PC-3 (cell line): ENCODE measurements at regions not wholly inside any gene's neighbourhood (a gene's known extent, or its start where the extent isn't known, plus 50 kb on each side); places are given as distances from the start of the nearest gene placed in this dataset.

ENCODE experiments used
- ATAC-seq: fragments of 200-7000 bp; cut with Tn5 transposase; 2 replicates; pipeline ENCODE4 v1.9.1; 2020; ENCODE audit warnings: mild to moderate bottlenecking, moderate library complexity
- BruUV-seq: library from RNA; stranded (reverse); fragments of 400-500 nt; replicated peaks from 2 replicates; lab custom pipeline; 2021; lab: Mats Ljungman, UMichigan
- CTCF ChIA-PET: fragments of 300-600 bp; sonication (Branson Sonifier 250); formaldehyde crosslinking; loops from one replicate; lab custom pipeline; 2022; ENCODE audit warnings: antibody characterized with exemption; lab: Charles Lee
- POLR2A ChIA-PET: fragments of 300-600 bp; sonication (Branson Sonifier 250); formaldehyde crosslinking; loops from one replicate; lab custom pipeline; 2022; ENCODE audit warnings: antibody characterized with exemption; ENCODE audit not compliant: unreplicated experiment; lab: Charles Lee
- DNase-seq: peaks from one replicate; pipeline ENCODE4 v3.0.0-alpha.2; 2015
- H2AFZ ChIP-seq: fragments of 300-600 bp; sonication (generic); 2 replicates; pipeline ENCODE4 v1.6.0; 2016; ENCODE audit warnings: antibody characterized with exemption, low read length
- H3F3A ChIP-seq: fragments of 300-600 bp; sonication (generic); one replicate; pipeline ENCODE4 v1.6.0; 2017; ENCODE audit warnings: antibody characterized with exemption, low read length, control low read depth, mild to moderate bottlenecking; ENCODE audit not compliant: unreplicated experiment
- H3K27ac ChIP-seq: fragments of 300-600 bp; sonication (generic); 2 replicates; pipeline ENCODE4 v1.5.1; 2016; ENCODE audit warnings: mild to moderate bottlenecking, low read length
- H3K27me3 ChIP-seq: fragments of 300-600 bp; sonication (generic); 2 replicates; pipeline ENCODE4 v1.6.1; 2016; ENCODE audit warnings: low read length, mixed read lengths
- H3K36me3 ChIP-seq: fragments of 300-600 bp; sonication (generic); 2 replicates; pipeline ENCODE4 v1.6.1; 2016; ENCODE audit warnings: low read depth, mixed run types, low read length, mixed read lengths
- H3K4me1 ChIP-seq: fragments of 300-600 bp; sonication (generic); 2 replicates; pipeline ENCODE4 v1.5.1; 2016; ENCODE audit warnings: low read length; ENCODE audit not compliant: insufficient read depth
- H3K4me2 ChIP-seq: fragments of 300-600 bp; sonication (generic); 2 replicates; pipeline ENCODE4 v1.6.0; 2016; ENCODE audit warnings: low read length
- H3K4me3 ChIP-seq: fragments of 300-600 bp; sonication (generic); 2 replicates; pipeline ENCODE4 v1.5.1; 2016; ENCODE audit warnings: mild to moderate bottlenecking, low read length, mixed read lengths
- H3K79me2 ChIP-seq: fragments of 300-600 bp; sonication (generic); 2 replicates; pipeline ENCODE4 v1.6.1; 2017; ENCODE audit warnings: low read length, mixed read lengths
- H3K9ac ChIP-seq: fragments of 300-600 bp; sonication (generic); 2 replicates; pipeline ENCODE4 v1.6.0; 2016; ENCODE audit warnings: mild to moderate bottlenecking, low read length
- H3K9me2 ChIP-seq: fragments of 300-600 bp; sonication (generic); replicated peaks from 2 replicates; pipeline ENCODE4 v1.6.1; 2016; ENCODE audit warnings: mixed run types, low read length, mixed read lengths
- H3K9me3 ChIP-seq: fragments of 300-600 bp; sonication (generic); 2 replicates; pipeline ENCODE4 v1.6.1; 2016; ENCODE audit warnings: low read length, mixed read lengths
- H4K20me1 ChIP-seq: fragments of 300-600 bp; sonication (generic); 2 replicates; pipeline ENCODE4 v1.6.1; 2016; ENCODE audit warnings: low read length, mixed read lengths
- EZH2 ChIP-seq: fragments of 300-600 bp; sonication (generic); IDR thresholded peaks from one replicate; pipeline ENCODE4 v1.6.1; 2017; ENCODE audit warnings: antibody characterized with exemption, mild to moderate bottlenecking, low read length; ENCODE audit not compliant: unreplicated experiment
- EZH2phosphoT487 ChIP-seq: fragments of 300-600 bp; sonication (generic); IDR thresholded peaks from 2 replicates; pipeline ENCODE4 v1.6.1; 2018; ENCODE audit warnings: mild to moderate bottlenecking, antibody characterized with exemption, low read length, borderline replicate concordance
- intact Hi-C: fragments of 100-400 bp; cut with micrococcal nuclease; formaldehyde crosslinking; loops from 2 replicates; pipeline ENCODE4 v1.9.0; 2023
- TF ChIP-seq, protein P1 (sequence below): fragments of 300-600 bp; sonication (generic); conservative IDR thresholded peaks from 2 replicates; pipeline ENCODE4 v1.5.1; 2017; ENCODE audit warnings: antibody characterized with exemption, low read depth, mild to moderate bottlenecking, low read length

DNA sequence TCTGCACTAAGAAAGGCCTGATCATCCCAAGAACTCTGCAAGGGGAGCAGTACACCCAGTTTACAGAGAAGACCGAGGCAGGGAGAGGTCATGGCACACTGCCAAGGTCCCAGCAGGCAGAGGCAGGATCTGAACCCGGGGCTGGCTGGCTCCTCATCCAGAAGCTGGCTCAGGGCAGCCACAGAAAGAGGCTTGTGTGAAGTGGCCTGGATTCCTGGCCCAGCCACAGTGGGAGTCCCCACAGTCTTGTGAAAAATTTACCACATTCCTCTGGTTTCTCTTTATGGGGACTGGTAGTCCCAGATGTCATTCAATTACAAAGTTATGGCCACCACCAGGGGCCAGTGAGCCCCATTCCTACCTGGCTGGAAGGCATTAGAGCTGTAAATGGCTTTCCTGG lies 440.5 kb downstream of the MIAT start:
- no peak for TF ChIP-seq EZH2
- TF ChIP-seq, protein P1, sequence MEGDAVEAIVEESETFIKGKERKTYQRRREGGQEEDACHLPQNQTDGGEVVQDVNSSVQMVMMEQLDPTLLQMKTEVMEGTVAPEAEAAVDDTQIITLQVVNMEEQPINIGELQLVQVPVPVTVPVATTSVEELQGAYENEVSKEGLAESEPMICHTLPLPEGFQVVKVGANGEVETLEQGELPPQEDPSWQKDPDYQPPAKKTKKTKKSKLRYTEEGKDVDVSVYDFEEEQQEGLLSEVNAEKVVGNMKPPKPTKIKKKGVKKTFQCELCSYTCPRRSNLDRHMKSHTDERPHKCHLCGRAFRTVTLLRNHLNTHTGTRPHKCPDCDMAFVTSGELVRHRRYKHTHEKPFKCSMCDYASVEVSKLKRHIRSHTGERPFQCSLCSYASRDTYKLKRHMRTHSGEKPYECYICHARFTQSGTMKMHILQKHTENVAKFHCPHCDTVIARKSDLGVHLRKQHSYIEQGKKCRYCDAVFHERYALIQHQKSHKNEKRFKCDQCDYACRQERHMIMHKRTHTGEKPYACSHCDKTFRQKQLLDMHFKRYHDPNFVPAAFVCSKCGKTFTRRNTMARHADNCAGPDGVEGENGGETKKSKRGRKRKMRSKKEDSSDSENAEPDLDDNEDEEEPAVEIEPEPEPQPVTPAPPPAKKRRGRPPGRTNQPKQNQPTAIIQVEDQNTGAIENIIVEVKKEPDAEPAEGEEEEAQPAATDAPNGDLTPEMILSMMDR = no peak
- no peak for TF ChIP-seq EZH2phosphoT487
- Histone ChIP-seq H3K9me3 (no peaks in the 10 kb centered on the region), H3F3A (no peaks in the 10 kb centered on the region), H3K36me3 (no peaks in the 10 kb centered on the region), H3K9ac (no peak overlapping the region), H3K4me1 (no peaks in the 10 kb centered on the region), H3K79me2 (no peaks in the 10 kb centered on the region), H3K27ac (no peak overlapping the region), H4K20me1 (no peaks in the 10 kb centered on the region), H3K4me2 (no peak overlapping the region), H3K27me3 (peaks cover 12% of the 10 kb centered on the region; the same call in 1 of the 2 replicates), H3K9me2 (no peaks in the 10 kb centered on the region), H2AFZ (no peak overlapping the region), H3K4me3 (no peak overlapping the region)
- intact Hi-C loops = no loop called here
- POLR2A ChIA-PET = no interaction called here
- DNase-seq = no peak
- CTCF ChIA-PET = no interaction called here
- no TSS peak for BruUV-seq
- no peak for ATAC-seq

- CTCF ChIA-PET = no interaction called here
- no peak overlapping the region for H3K9ac ChIP-seq
- ATAC-seq (no peak), DNase-seq (no peak)
- H3F3A ChIP-seq = no peaks in the 10 kb centered on the region
- H3K4me2 ChIP-seq = no peak overlapping the region
- no peak overlapping the region for H3K27ac ChIP-seq
- no TSS peak for BruUV-seq
- no peaks in the 10 kb centered on the region for H3K4me1 ChIP-seq
- no peaks in the 10 kb centered on the region for H4K20me1 ChIP-seq
- POLR2A ChIA-PET = no interaction called here
- no peaks in the 10 kb centered on the region for H3K9me2 ChIP-seq
- H3K27me3 ChIP-seq = peaks cover 12% of the 10 kb centered on the region; the same call in 1 of the 2 replicates
- no peaks in the 10 kb centered on the region for H3K36me3 ChIP-seq
- no peak overlapping the region for H3K4me3 ChIP-seq
- no peaks in the 10 kb centered on the region for H3K79me2 ChIP-seq
- intact Hi-C loops = no loop called here
- H2AFZ ChIP-seq = no peak overlapping the region
- no peaks in the 10 kb centered on the region for H3K9me3 ChIP-seq
- TF ChIP-seq EZH2 (no peak), EZH2phosphoT487 (no peak)
- TF ChIP-seq, protein P1 = no peak
Observed at GRCh38 chr22:27099946-27100722, 442.7 kb downstream of the MIAT start.

GRCh38 chr22:27100789-27101188 lies 443.4 kb downstream of the MIAT start:
- Histone ChIP-seq H2AFZ (no peak overlapping the region), H3K4me2 (no peak overlapping the region), H3K9me2 (no peaks in the 10 kb centered on the region), H3K27ac (no peak overlapping the region), H3K9me3 (no peaks in the 10 kb centered on the region), H3K4me1 (no peaks in the 10 kb centered on the region), H3K27me3 (peaks cover 12% of the 10 kb centered on the region; the same call in 1 of the 2 replicates), H3K4me3 (no peak overlapping the region), H3K9ac (no peak overlapping the region), H4K20me1 (no peaks in the 10 kb centered on the region), H3K36me3 (no peaks in the 10 kb centered on the region), H3F3A (no peaks in the 10 kb centered on the region), H3K79me2 (no peaks in the 10 kb centered on the region)
- CTCF ChIA-PET = no interaction called here
- no peak for DNase-seq
- intact Hi-C loops = no loop called here
- no peak for TF ChIP-seq EZH2
- TF ChIP-seq EZH2phosphoT487 = no peak
- TF ChIP-seq, protein P1 = no peak
- BruUV-seq = no TSS peak
- no peak for ATAC-seq
- POLR2A ChIA-PET = no interaction called here
